ENCODE measurements at regions not wholly inside any gene's neighbourhood (a gene's known extent, or its start where the extent isn't known, plus 50 kb on each side); places are given as distances from the start of the nearest gene placed in this dataset.

DNA sequence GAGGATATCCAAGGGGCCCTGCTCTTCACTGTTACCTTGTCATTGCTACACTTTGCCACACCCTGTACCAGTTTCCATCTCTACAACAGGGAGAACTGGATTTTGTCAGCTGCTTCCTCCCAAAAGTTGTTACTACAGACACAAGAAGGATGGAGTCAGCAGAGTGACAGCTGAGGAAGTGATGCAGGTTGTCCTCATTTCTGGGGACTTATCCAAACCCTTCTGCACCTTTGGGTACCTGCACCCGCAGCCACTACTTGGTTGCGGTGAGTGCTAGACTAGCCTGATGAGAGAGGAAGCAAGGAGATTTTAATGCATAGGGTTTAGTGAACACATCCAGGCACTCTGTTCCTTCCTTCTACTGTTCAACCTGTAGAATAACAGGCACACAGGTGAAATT, 281.0 kb downstream of the RPS24 start:
- H3K9ac ChIP-seq (ENCODE audit: insufficient read depth in 1 of 2, low read length in 2 of 2) = no peak overlapping the region
- H3K9me3 ChIP-seq (ENCODE audit: control insufficient read depth in 4 of 4, insufficient read depth in 3 of 4, low read length in 3 of 4) = peaks cover 0 to 3% (median 0%) of the 10 kb centered on the region in 4 donors
- ATAC-seq (ENCODE audit: insufficient read depth, low FRiP score) (no peak), DNase-seq (no peak)
- H3K27ac ChIP-seq (ENCODE audit: low read depth in 1 of 2, low read length in 1 of 2) = no peak overlapping the region
- H3K27me3 ChIP-seq (ENCODE audit: control insufficient read depth in 3 of 3, insufficient read depth in 3 of 3, low read length in 2 of 3) = no peaks in the 10 kb centered on the region
- TF ChIP-seq, protein P1, sequence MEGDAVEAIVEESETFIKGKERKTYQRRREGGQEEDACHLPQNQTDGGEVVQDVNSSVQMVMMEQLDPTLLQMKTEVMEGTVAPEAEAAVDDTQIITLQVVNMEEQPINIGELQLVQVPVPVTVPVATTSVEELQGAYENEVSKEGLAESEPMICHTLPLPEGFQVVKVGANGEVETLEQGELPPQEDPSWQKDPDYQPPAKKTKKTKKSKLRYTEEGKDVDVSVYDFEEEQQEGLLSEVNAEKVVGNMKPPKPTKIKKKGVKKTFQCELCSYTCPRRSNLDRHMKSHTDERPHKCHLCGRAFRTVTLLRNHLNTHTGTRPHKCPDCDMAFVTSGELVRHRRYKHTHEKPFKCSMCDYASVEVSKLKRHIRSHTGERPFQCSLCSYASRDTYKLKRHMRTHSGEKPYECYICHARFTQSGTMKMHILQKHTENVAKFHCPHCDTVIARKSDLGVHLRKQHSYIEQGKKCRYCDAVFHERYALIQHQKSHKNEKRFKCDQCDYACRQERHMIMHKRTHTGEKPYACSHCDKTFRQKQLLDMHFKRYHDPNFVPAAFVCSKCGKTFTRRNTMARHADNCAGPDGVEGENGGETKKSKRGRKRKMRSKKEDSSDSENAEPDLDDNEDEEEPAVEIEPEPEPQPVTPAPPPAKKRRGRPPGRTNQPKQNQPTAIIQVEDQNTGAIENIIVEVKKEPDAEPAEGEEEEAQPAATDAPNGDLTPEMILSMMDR (IDR thresholded peaks at IDR 0.05; ENCODE audit: control extremely low read depth, extremely low read depth) = no peak
- no peak overlapping the region for H3K4me3 ChIP-seq
- peaks cover 0 to 12% (median 0%) of the 10 kb centered on the region in 5 donors for H3K4me1 ChIP-seq (ENCODE audit: control insufficient read depth in 5 of 5, insufficient read depth in 5 of 5, low read length in 5 of 5)
- 96 to 99% methylated on average over 2 of the region's 2 CpGs for WGBS, 2 donors
- H3K36me3 ChIP-seq (ENCODE audit: control insufficient read depth in 4 of 4, insufficient read depth in 4 of 4, low read length in 4 of 4) = no peaks in the 10 kb centered on the region

DNA sequence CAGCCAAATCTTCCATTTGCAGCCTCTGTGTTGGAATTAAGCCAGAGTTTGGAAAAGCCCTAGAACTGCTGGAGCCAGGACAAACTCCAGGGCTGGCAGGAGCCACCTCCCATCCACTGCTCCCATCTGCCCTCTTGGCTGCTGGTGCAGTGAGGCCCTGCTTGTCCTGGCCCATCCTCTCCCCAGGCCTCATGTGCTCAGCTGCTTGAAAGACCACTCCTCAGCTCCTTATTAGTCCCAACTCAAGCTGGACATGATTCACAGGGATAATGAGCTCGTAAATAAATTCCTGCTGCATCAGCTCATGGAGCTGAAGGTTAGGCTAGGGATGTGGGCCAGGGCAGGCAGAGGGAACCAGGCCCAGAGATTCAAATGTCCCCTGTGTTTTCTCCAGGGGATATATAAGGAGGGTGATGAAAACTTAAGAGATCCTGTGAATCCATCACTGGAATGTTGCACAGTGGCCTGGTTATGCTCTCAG, 282.8 kb downstream of the RPS24 start:
- Histone ChIP-seq H3K27me3 (ENCODE audit: control insufficient read depth in 3 of 3, insufficient read depth in 3 of 3, low read length in 2 of 3) (no peaks in the 10 kb centered on the region), H3K9ac (ENCODE audit: insufficient read depth in 1 of 2, low read length in 2 of 2) (no peak overlapping the region), H3K4me1 (ENCODE audit: control insufficient read depth in 5 of 5, insufficient read depth in 5 of 5, low read length in 5 of 5) (peaks cover 0 to 12% (median 0%) of the 10 kb centered on the region in 5 donors), H3K36me3 (ENCODE audit: control insufficient read depth in 4 of 4, insufficient read depth in 4 of 4, low read length in 4 of 4) (no peaks in the 10 kb centered on the region), H3K9me3 (ENCODE audit: control insufficient read depth in 4 of 4, insufficient read depth in 3 of 4, low read length in 3 of 4) (peaks cover 0 to 3% (median 0%) of the 10 kb centered on the region in 4 donors), H3K4me3 (no peak overlapping the region), H3K27ac (ENCODE audit: low read depth in 1 of 2, low read length in 1 of 2) (peak overlapping the region in 1 of 2 donors; percentile 18)
- DNase-seq (peak; percentile 47 to 73 (median 72)), ATAC-seq (ENCODE audit: insufficient read depth, low FRiP score) (no peak)
- TF ChIP-seq, protein P1 (IDR thresholded peaks at IDR 0.05; ENCODE audit: control extremely low read depth, extremely low read depth) = no peak
- 68 to 85% methylated on average over 1 of the region's 1 CpG for WGBS, 2 donors

DNA sequence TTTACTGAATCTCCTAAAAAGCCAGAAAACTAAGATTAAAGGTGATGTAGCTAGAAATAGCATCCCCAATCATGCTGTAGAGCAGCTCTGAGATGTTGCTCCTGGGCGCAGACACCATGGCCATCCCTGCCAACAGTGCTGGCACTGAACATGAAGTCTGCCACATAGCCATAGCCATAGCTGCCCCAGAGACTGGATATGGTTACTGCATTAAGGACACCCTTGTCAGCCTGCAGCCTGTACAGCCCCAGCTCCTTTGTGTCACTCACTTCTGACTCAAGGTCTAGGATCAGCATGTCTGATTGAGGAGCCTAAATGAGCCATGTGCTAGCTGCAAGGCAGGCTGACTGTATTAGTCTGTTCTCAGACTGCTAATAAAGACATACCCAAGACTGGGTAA, 284.6 kb downstream of the RPS24 start:
- 96 to 97% methylated on average over 1 of the region's 1 CpG for WGBS, 2 donors
- DNase-seq = no peak
- no peak overlapping the region for H3K4me3 ChIP-seq
- TF ChIP-seq, protein P1 (IDR thresholded peaks at IDR 0.05; ENCODE audit: control extremely low read depth, extremely low read depth) = no peak
- H3K36me3 ChIP-seq (ENCODE audit: control insufficient read depth in 4 of 4, insufficient read depth in 4 of 4, low read length in 4 of 4) = no peaks in the 10 kb centered on the region
- H3K9me3 ChIP-seq (ENCODE audit: control insufficient read depth in 4 of 4, insufficient read depth in 3 of 4, low read length in 3 of 4) = peaks cover 0 to 3% (median 0%) of the 10 kb centered on the region in 4 donors
- H3K9ac ChIP-seq (ENCODE audit: insufficient read depth in 1 of 2, low read length in 2 of 2) = no peak overlapping the region
- no peak for ATAC-seq (ENCODE audit: insufficient read depth, low FRiP score)
- no peaks in the 10 kb centered on the region for H3K27me3 ChIP-seq (ENCODE audit: control insufficient read depth in 3 of 3, insufficient read depth in 3 of 3, low read length in 2 of 3)
- no peak overlapping the region for H3K27ac ChIP-seq (ENCODE audit: low read depth in 1 of 2, low read length in 1 of 2)
- peaks cover 0 to 12% (median 0%) of the 10 kb centered on the region in 5 donors for H3K4me1 ChIP-seq (ENCODE audit: control insufficient read depth in 5 of 5, insufficient read depth in 5 of 5, low read length in 5 of 5)

DNA sequence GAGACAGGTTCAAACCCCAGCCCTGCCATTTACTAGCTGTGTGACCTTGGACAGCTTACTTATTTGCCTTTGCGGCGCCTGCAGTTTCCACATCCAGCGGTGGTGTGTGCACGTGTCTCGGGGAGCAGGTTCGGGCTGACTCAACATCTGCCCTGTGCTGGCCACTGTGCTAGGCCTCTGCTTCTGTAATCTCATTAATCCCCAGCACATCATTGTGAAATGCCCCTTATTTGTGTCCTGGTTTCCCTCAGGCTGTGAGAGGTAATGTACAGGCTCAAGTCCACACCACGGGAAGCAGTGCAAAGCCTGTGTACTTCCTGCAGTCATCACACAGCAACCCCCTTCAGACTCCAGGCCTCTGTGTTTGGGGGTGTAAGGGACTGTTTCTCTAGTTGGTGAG, 285.7 kb downstream of the RPS24 start:
- TF ChIP-seq, protein P1 (IDR thresholded peaks at IDR 0.05; ENCODE audit: control extremely low read depth, extremely low read depth) = no peak
- Histone ChIP-seq H3K27me3 (ENCODE audit: control insufficient read depth in 3 of 3, insufficient read depth in 3 of 3, low read length in 2 of 3) (no peaks in the 10 kb centered on the region), H3K36me3 (ENCODE audit: control insufficient read depth in 4 of 4, insufficient read depth in 4 of 4, low read length in 4 of 4) (no peaks in the 10 kb centered on the region), H3K4me1 (ENCODE audit: control insufficient read depth in 5 of 5, insufficient read depth in 5 of 5, low read length in 5 of 5) (peaks cover 0 to 12% (median 0%) of the 10 kb centered on the region in 5 donors), H3K27ac (ENCODE audit: low read depth in 1 of 2, low read length in 1 of 2) (no peak overlapping the region), H3K9ac (ENCODE audit: insufficient read depth in 1 of 2, low read length in 2 of 2) (no peak overlapping the region), H3K4me3 (no peak overlapping the region), H3K9me3 (ENCODE audit: control insufficient read depth in 4 of 4, insufficient read depth in 3 of 4, low read length in 3 of 4) (peaks cover 0 to 3% (median 0%) of the 10 kb centered on the region in 4 donors)
- no peak for ATAC-seq (ENCODE audit: insufficient read depth, low FRiP score)
- 64 to 82% methylated on average over 7 of the region's 7 CpGs for WGBS, 2 donors
- no peak for DNase-seq

Data from lung (tissue), 11 donors.